Activated B cell treated with CpG ODN at 0.5 μM for 24 hours (primary cell): ENCODE measurements at regions not wholly inside any gene's neighbourhood (a gene's known extent, or its start where the extent isn't known, plus 50 kb on each side); places are given as distances from the start of the nearest gene placed in this dataset.

ENCODE experiments used
- ATAC-seq: fragments of 200-7000 bp; cut with Tn5 transposase; one replicate; pipeline ENCODE4 v1.10.0; 2021; ENCODE audit warnings: low read depth, mild to moderate bottlenecking, moderate library complexity
- CTCF ChIA-PET: fragments of 350-600 bp; sonication (Branson Sonifier 250); formaldehyde crosslinking; loops from one replicate; lab custom pipeline; 2021; ENCODE audit warnings: antibody characterized with exemption; lab: Charles Lee
- POLR2A ChIA-PET: fragments of 350-600 bp; sonication (Branson Sonifier 250); formaldehyde crosslinking; loops from one replicate; lab custom pipeline; 2021; ENCODE audit warnings: antibody characterized with exemption; lab: Charles Lee
- DNase-seq: peaks from one replicate; pipeline ENCODE4 v3.0.0; 2022
- H3K27ac Mint-ChIP-seq: one replicate; pipeline ENCODE4 v1.8.0; 2020; ENCODE audit warnings: mixed read lengths
- H3K27me3 Mint-ChIP-seq: one replicate; pipeline ENCODE4 v1.8.0; 2021; ENCODE audit warnings: mixed read lengths
- H3K36me3 Mint-ChIP-seq: one replicate; pipeline ENCODE4 v1.8.0; 2021; ENCODE audit warnings: low read depth, mixed read lengths
- H3K4me1 Mint-ChIP-seq: one replicate; pipeline ENCODE4 v1.8.0; 2021; ENCODE audit warnings: mixed read lengths
- H3K4me3 Mint-ChIP-seq: one replicate; pipeline ENCODE4 v1.8.0; 2020; ENCODE audit warnings: mild to moderate bottlenecking, mixed read lengths
- H3K9me3 Mint-ChIP-seq: one replicate; pipeline ENCODE4 v1.8.0; 2020; ENCODE audit warnings: mixed read lengths
- CTCF ChIP-seq: fragments of 200-600 bp; IDR thresholded peaks from one replicate; pipeline ENCODE4 v1.8.0; 2022; ENCODE audit warnings: antibody characterized with exemption, mild to moderate bottlenecking
- intact Hi-C: fragments of 100-400 bp; cut with micrococcal nuclease; formaldehyde crosslinking; loops from one replicate; pipeline ENCODE4 v1.15.1; 2024

- ATAC-seq (no peak), DNase-seq (no peak)
- intact Hi-C loops: no loop called here
- POLR2A ChIA-PET: no interaction called here
- peaks cover 3% of the 10 kb centered on the region for H3K9me3 Mint-ChIP-seq
- CTCF ChIA-PET: no interaction called here
- H3K36me3 Mint-ChIP-seq: no peaks in the 10 kb centered on the region
- no peak overlapping the region for H3K4me3 Mint-ChIP-seq
- H3K4me1 Mint-ChIP-seq: peaks cover 13% of the 10 kb centered on the region
- H3K27ac Mint-ChIP-seq: no peak overlapping the region
- peaks cover 16% of the 10 kb centered on the region for H3K27me3 Mint-ChIP-seq
- no peak for TF ChIP-seq CTCF
Observed at GRCh38 chr2:37858400-37858711, 66.7 kb upstream of the RMDN2 start.

- H3K27me3 Mint-ChIP-seq: peaks cover 20% of the 10 kb centered on the region
- DNase-seq (no peak), ATAC-seq (no peak)
- no peak overlapping the region for H3K4me3 Mint-ChIP-seq
- POLR2A ChIA-PET: no interaction called here
- H3K27ac Mint-ChIP-seq: no peak overlapping the region
- peaks cover 12% of the 10 kb centered on the region for H3K4me1 Mint-ChIP-seq
- intact Hi-C loops: no loop called here
- H3K36me3 Mint-ChIP-seq: no peaks in the 10 kb centered on the region
- H3K9me3 Mint-ChIP-seq: peaks cover 3% of the 10 kb centered on the region
- CTCF ChIA-PET: no interaction called here
- no peak for TF ChIP-seq CTCF
Observed at GRCh38 chr2:37858725-37859267, 66.3 kb upstream of the RMDN2 start.

GRCh38 chr2:37862620-37863019, 62.5 kb upstream of the RMDN2 start:
- ATAC-seq (no peak), DNase-seq (no peak)
- no peak overlapping the region for H3K4me3 Mint-ChIP-seq
- H3K4me1 Mint-ChIP-seq: no peaks in the 10 kb centered on the region
- H3K36me3 Mint-ChIP-seq: no peaks in the 10 kb centered on the region
- TF ChIP-seq CTCF: no peak
- POLR2A ChIA-PET: no interaction called here
- peaks cover 23% of the 10 kb centered on the region for H3K27me3 Mint-ChIP-seq
- peaks cover 3% of the 10 kb centered on the region for H3K9me3 Mint-ChIP-seq
- intact Hi-C loops: no loop called here
- CTCF ChIA-PET: no interaction called here
- H3K27ac Mint-ChIP-seq: no peak overlapping the region

- Mint-ChIP-seq H3K4me3 (no peak overlapping the region), H3K36me3 (no peaks in the 10 kb centered on the region), H3K27ac (no peak overlapping the region), H3K27me3 (peaks cover 23% of the 10 kb centered on the region), H3K4me1 (no peaks in the 10 kb centered on the region), H3K9me3 (peaks cover 3% of the 10 kb centered on the region)
- TF ChIP-seq CTCF: no peak
- ChIA-PET CTCF (no interaction called here), POLR2A (no interaction called here)
- intact Hi-C loops: no loop called here
- DNase-seq: no peak
- ATAC-seq: no peak
Observed at GRCh38 chr2:37864217-37864616, 60.9 kb upstream of the RMDN2 start.

- Mint-ChIP-seq H3K4me1 (no peaks in the 10 kb centered on the region), H3K36me3 (no peaks in the 10 kb centered on the region), H3K4me3 (no peak overlapping the region), H3K27me3 (peaks cover 23% of the 10 kb centered on the region), H3K27ac (no peak overlapping the region), H3K9me3 (no peaks in the 10 kb centered on the region)
- ChIA-PET POLR2A (no interaction called here), CTCF (interaction anchor here (1.0 to 1.5 kb wide), 2 partner anchors 12 to 32 kb away, joined by 3 read pairs; no protein-coding TSS in a partner anchor)
- DNase-seq: no peak
- ATAC-seq: no peak
- intact Hi-C loops: no loop called here
- TF ChIP-seq CTCF: no peak
Observed at GRCh38 chr2:37865640-37866039, 59.4 kb upstream of the RMDN2 start.
